AG09309 (cell line): ENCODE measurements at regions not wholly inside any gene's neighbourhood (a gene's known extent, or its start where the extent isn't known, plus 50 kb on each side); places are given as distances from the start of the nearest gene placed in this dataset.

Experiments used
- DNase-seq: peaks from one replicate; pipeline ENCODE4 v3.0.0-alpha.2; 2010; ENCODE audit warnings: low read depth
- H3K4me3 ChIP-seq: 2 replicates; pipeline ENCODE4 v1.5.1; 2011; ENCODE audit warnings: mild to moderate bottlenecking, low read depth, low read length, moderate library complexity; ENCODE audit not compliant: control insufficient read depth
- CTCF ChIP-seq: IDR thresholded peaks from 2 replicates; pipeline ENCODE4 v1.5.1; 2011; ENCODE audit warnings: mild to moderate bottlenecking, low read depth, low read length, inconsistent platforms; ENCODE audit not compliant: insufficient read depth, control insufficient read depth; ENCODE audit errors: missing control alignments

- H3K4me3 ChIP-seq, result no peak overlapping the region
- no peak for TF ChIP-seq CTCF
- DNase-seq, result no peak
Measured at GRCh38 chr4:123345935-123346300, 50.7 kb upstream of the SPRY1 start.

GRCh38 chr4:123346330-123346940 lies 50.2 kb upstream of the SPRY1 start:
- no peak for DNase-seq
- no peak for TF ChIP-seq CTCF

More at GRCh38 chr4:123346330-123346940, 50.2 kb upstream of the SPRY1 start:
- H3K4me3 ChIP-seq, result no peak overlapping the region
